ENCODE measurements at regions not wholly inside any gene's neighbourhood (a gene's known extent, or its start where the extent isn't known, plus 50 kb on each side); places are given as distances from the start of the nearest gene placed in this dataset.

DNA sequence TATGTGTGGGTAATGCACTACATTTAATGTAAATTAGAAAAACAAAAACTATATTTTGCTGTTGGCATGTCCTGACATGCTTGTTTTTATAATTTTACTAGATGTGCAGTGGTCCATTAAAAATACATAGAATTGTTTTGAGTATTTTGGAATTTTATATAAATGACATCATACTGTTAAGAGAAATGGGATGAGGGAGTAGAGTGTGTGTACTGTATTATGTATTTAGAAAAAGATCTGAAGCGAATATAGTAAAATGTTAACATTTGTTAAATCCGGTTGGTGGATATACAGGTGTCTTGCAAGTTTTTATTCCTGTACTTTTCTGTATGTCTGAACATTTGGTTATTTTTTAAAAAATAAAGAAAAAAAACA is 288.4 kb upstream of the SATB1 start:
- dilution Hi-C loops (cut with HindIII; ENCODE audit: low sequenced_read_pairs, unreplicated experiment) (no loop called here), in situ Hi-C loops (cut with MboI; ENCODE audit: low sequenced_read_pairs) (no loop called here), intact Hi-C loops (cut with micrococcal nuclease) (no loop called here)
- POLR2A ChIA-PET (ENCODE audit: unreplicated experiment) = no interaction called here
- H3K36me3 ChIP-seq (ENCODE audit: control insufficient read depth, insufficient read depth, low read length) = no peaks in the 10 kb centered on the region
- H3K9me1 ChIP-seq (ENCODE audit: insufficient read depth, low read length) = no peaks in the 10 kb centered on the region
- H3K4ac ChIP-seq (ENCODE audit: low read depth, low read length) = no peak overlapping the region
- no peaks in the 10 kb centered on the region for H3K27me3 ChIP-seq (ENCODE audit: control insufficient read depth, insufficient read depth, low read length)
- H3K4me2 ChIP-seq (ENCODE audit: low read depth, low read length) = no peak overlapping the region
- DNase-seq (no peak), ATAC-seq (ENCODE audit: low read depth) (no peak)
- no peak overlapping the region for H2AK9ac ChIP-seq (replicated peaks; ENCODE audit: low read depth, low read length, poor library complexity)
- TF ChIP-seq, protein P1, sequence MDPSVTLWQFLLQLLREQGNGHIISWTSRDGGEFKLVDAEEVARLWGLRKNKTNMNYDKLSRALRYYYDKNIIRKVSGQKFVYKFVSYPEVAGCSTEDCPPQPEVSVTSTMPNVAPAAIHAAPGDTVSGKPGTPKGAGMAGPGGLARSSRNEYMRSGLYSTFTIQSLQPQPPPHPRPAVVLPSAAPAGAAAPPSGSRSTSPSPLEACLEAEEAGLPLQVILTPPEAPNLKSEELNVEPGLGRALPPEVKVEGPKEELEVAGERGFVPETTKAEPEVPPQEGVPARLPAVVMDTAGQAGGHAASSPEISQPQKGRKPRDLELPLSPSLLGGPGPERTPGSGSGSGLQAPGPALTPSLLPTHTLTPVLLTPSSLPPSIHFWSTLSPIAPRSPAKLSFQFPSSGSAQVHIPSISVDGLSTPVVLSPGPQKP (IDR thresholded peaks at IDR 0.05; ENCODE audit: borderline replicate concordance, low read depth, low read length) = no peak
- no peak for TF ChIP-seq SMC3 (IDR thresholded peaks at IDR 0.05; ENCODE audit: low read depth, low read length)
- TF ChIP-seq RCOR1 (IDR thresholded peaks at IDR 0.05; ENCODE audit: insufficient replicate concordance, low read length) = no peak
- TF ChIP-seq POLR2A (IDR thresholded peaks at IDR 0.05; ENCODE audit: low read depth, low read length) = no peak
- no peak for TF ChIP-seq MXI1 (IDR thresholded peaks at IDR 0.05; ENCODE audit: borderline replicate concordance, low read depth, low read length)
- TF ChIP-seq, protein P2, sequence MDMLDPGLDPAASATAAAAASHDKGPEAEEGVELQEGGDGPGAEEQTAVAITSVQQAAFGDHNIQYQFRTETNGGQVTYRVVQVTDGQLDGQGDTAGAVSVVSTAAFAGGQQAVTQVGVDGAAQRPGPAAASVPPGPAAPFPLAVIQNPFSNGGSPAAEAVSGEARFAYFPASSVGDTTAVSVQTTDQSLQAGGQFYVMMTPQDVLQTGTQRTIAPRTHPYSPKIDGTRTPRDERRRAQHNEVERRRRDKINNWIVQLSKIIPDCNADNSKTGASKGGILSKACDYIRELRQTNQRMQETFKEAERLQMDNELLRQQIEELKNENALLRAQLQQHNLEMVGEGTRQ (IDR thresholded peaks at IDR 0.05; ENCODE audit: low read depth, low read length) = no peak
- TF ChIP-seq RAD21 (IDR thresholded peaks at IDR 0.05; ENCODE audit: low read length) = no peak
- TF ChIP-seq MAZ (IDR thresholded peaks at IDR 0.05; ENCODE audit: borderline replicate concordance, low read depth, low read length) = no peak
- TF ChIP-seq NFE2L2 (IDR thresholded peaks at IDR 0.05; ENCODE audit: low read depth, low read length) = no peak
- TF ChIP-seq CHD1 (IDR thresholded peaks at IDR 0.05; ENCODE audit: low read depth, low read length) = no peak
- no peak for TF ChIP-seq FOS (IDR thresholded peaks at IDR 0.05; ENCODE audit: low read depth, low read length)
- no peak for TF ChIP-seq BHLHE40 (IDR thresholded peaks at IDR 0.05; ENCODE audit: low read depth, low read length)
- TF ChIP-seq RFX5 (IDR thresholded peaks at IDR 0.05; ENCODE audit: low read depth, low read length) = no peak
- H3K79me1 ChIP-seq (ENCODE audit: low read depth in 1 of 2, low read length in 2 of 2) = no peaks in the 10 kb centered on the region
- no peak overlapping the region for H2AK5ac ChIP-seq (ENCODE audit: low read depth, low read length)
- H3K4me3 ChIP-seq (ENCODE audit: insufficient read depth, low read depth, low read length) = no peak overlapping the region
- no peak overlapping the region for H2BK15ac ChIP-seq (ENCODE audit: low read depth, low read length)
- H2BK120ac ChIP-seq (ENCODE audit: low read depth, low read length) = no peak overlapping the region
- H4K8ac ChIP-seq (ENCODE audit: low read depth in 2 of 2, low read length in 2 of 2) = no peak overlapping the region
- H2AFZ ChIP-seq (replicated peaks; ENCODE audit: low read length, poor library complexity) = no peak overlapping the region
- H4K91ac ChIP-seq (ENCODE audit: insufficient read depth, low read depth, low read length) = no peak overlapping the region
- H3K27ac ChIP-seq (ENCODE audit: insufficient read depth, low read length) = no peak overlapping the region
- no peak overlapping the region for H4K5ac ChIP-seq (ENCODE audit: low read depth, low read length)
- no TSS peak for BruUV-seq (replicated peaks)
- H3K23ac ChIP-seq (ENCODE audit: low read depth, low read length) = no peak overlapping the region
- no peak overlapping the region for H3K18ac ChIP-seq (ENCODE audit: low read depth, low read length)
- no CpG with 5 or more reads among the region's 2 CpGs for WGBS, 2 experiments (ENCODE audit: extremely low coverage in 2 of 2, insufficient read length in 1 of 2)
- no peak overlapping the region for H2BK20ac ChIP-seq (ENCODE audit: low read depth, low read length)
- peaks cover 10% of the 10 kb centered on the region for H3K9me3 ChIP-seq (ENCODE audit: control insufficient read depth, insufficient read depth, low read length)
- no peak overlapping the region for H3K56ac ChIP-seq (ENCODE audit: extremely low read depth, insufficient read depth, low read length)
- CTCF ChIA-PET = no interaction called here
- no peak overlapping the region for H3K14ac ChIP-seq (replicated peaks; ENCODE audit: low read depth, low read length)
- no peaks in the 10 kb centered on the region for H4K20me1 ChIP-seq (ENCODE audit: insufficient read depth, low read length)
- no peak overlapping the region for H2BK5ac ChIP-seq (ENCODE audit: low read depth, low read length, poor library complexity, severe bottlenecking)
- H3K4me1 ChIP-seq (ENCODE audit: control insufficient read depth, insufficient read depth, low read length) = no peaks in the 10 kb centered on the region
- no peak overlapping the region for H3K9ac ChIP-seq (ENCODE audit: low read depth, low read length)
